ENCODE measurements at regions not wholly inside any gene's neighbourhood (a gene's known extent, or its start where the extent isn't known, plus 50 kb on each side); places are given as distances from the start of the nearest gene placed in this dataset.

DNA sequence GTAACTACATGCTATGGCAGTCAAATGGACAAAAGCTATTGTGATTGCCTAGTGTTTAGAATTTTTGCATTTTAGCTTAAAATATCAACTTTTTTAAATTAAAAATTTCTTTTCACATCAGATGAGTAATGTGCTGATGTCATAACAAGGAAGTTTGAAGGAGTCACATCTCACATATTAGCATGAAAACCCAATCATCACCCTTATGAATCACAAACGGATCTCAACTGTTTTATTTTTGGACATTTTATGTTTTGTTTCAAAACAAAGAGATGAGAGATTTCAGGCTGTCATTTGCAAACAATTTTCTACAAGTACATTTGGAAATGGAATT, 53.6 kb upstream of the TRERF1 start:
- Histone ChIP-seq H3K9ac (ENCODE audit: control insufficient read depth, insufficient read depth, low read length) (peak overlapping the region; percentile 26; the same call in 1 of the 2 replicates), H4K20me1 (ENCODE audit: control insufficient read depth, insufficient read depth) (no peaks in the 10 kb centered on the region), H3K4me3 (no peak overlapping the region), H3K9me3 (replicated peaks; ENCODE audit: control insufficient read depth, insufficient read depth, low read length) (no peaks in the 10 kb centered on the region; the same call in 2 of the 3 replicates), H3K4me1 (ENCODE audit: control insufficient read depth, insufficient read depth, low read length) (peaks cover 52% of the 10 kb centered on the region), H3K4me2 (ENCODE audit: control insufficient read depth, insufficient read depth) (peak overlapping the region; percentile 61), H3K27ac (ENCODE audit: control insufficient read depth, insufficient read depth) (peak overlapping the region; percentile 54), H3K79me2 (ENCODE audit: control insufficient read depth, insufficient read depth, low read length) (no peaks in the 10 kb centered on the region), H3K36me3 (ENCODE audit: control insufficient read depth in 2 of 2, insufficient read depth in 2 of 2, low read length in 1 of 2) (no peaks in the 10 kb centered on the region), H2AFZ (ENCODE audit: control insufficient read depth, low read depth, low read length) (no peak overlapping the region), H3K27me3 (replicated peaks in 1 of 2; ENCODE audit: control insufficient read depth in 2 of 2, insufficient read depth in 2 of 2, low read length in 1 of 2) (no peaks in the 10 kb centered on the region)
- ChIA-PET POLR2A (interaction anchor here (0.7 to 3.7 kb wide), 15 partner anchors 13 to 279 kb away, joined by 3 to 32 read pairs (median 5); partner anchors contain the start of gene TRERF1), CTCF (interaction anchor here (0.9 to 4.4 kb wide), 9 partner anchors 15 to 291 kb away, joined by 3 to 33 read pairs (median 14); no protein-coding TSS in a partner anchor), SMC1A (ENCODE audit: uncharacterized antibody, unreplicated experiment) (interaction anchor here (0.7 to 5.2 kb wide), 16 partner anchors 12 to 283 kb away, joined by 3 to 48 read pairs (median 8); partner anchors contain the start of genes TRERF1 and UBR2), RAD21 (ENCODE audit: unreplicated experiment) (interaction anchor here (0.9 to 5.0 kb wide), 15 partner anchors 15 to 878 kb away, joined by 3 to 55 read pairs (median 6); partner anchors contain the start of gene TRERF1)
- intact Hi-C loops (cut with micrococcal nuclease; ENCODE audit: unreplicated experiment) (loop anchor here (5.0 kb wide), 2 partner anchors 42 to 103 kb away; no protein-coding TSS in a partner anchor), in situ Hi-C loops (cut with MboI) (no loop called here)
- TF ChIP-seq, protein P1, sequence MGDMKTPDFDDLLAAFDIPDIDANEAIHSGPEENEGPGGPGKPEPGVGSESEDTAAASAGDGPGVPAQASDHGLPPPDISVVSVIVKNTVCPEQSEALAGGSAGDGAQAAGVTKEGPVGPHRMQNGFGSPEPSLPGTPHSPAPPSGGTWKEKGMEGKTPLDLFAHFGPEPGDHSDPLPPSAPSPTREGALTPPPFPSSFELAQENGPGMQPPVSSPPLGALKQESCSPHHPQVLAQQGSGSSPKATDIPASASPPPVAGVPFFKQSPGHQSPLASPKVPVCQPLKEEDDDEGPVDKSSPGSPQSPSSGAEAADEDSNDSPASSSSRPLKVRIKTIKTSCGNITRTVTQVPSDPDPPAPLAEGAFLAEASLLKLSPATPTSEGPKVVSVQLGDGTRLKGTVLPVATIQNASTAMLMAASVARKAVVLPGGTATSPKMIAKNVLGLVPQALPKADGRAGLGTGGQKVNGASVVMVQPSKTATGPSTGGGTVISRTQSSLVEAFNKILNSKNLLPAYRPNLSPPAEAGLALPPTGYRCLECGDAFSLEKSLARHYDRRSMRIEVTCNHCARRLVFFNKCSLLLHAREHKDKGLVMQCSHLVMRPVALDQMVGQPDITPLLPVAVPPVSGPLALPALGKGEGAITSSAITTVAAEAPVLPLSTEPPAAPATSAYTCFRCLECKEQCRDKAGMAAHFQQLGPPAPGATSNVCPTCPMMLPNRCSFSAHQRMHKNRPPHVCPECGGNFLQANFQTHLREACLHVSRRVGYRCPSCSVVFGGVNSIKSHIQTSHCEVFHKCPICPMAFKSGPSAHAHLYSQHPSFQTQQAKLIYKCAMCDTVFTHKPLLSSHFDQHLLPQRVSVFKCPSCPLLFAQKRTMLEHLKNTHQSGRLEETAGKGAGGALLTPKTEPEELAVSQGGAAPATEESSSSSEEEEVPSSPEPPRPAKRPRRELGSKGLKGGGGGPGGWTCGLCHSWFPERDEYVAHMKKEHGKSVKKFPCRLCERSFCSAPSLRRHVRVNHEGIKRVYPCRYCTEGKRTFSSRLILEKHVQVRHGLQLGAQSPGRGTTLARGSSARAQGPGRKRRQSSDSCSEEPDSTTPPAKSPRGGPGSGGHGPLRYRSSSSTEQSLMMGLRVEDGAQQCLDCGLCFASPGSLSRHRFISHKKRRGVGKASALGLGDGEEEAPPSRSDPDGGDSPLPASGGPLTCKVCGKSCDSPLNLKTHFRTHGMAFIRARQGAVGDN (IDR thresholded peaks at IDR 0.05) = 0 out of 2 replicates have a peak, but pooled peaks have one; percentile 17
- no peak for TF ChIP-seq IRF4 (IDR thresholded peaks at IDR 0.05; ENCODE audit: low read depth, low read length)
- TF ChIP-seq ASH2L (IDR thresholded peaks at IDR 0.05; ENCODE audit: borderline replicate concordance, low read depth) = no peak
- TF ChIP-seq MYB (IDR thresholded peaks at IDR 0.05; ENCODE audit: borderline replicate concordance, low read depth, low read length) = no peak
- 0 out of 2 replicates have a peak, but pooled peaks have one; percentile 49 for TF ChIP-seq MEF2A (IDR thresholded peaks at IDR 0.05; ENCODE audit: insufficient read depth, low read depth, low read length)
- no peak for TF ChIP-seq ESRRA (IDR thresholded peaks at IDR 0.05; ENCODE audit: low read length)
- TF ChIP-seq MTA2 (IDR thresholded peaks at IDR 0.05; ENCODE audit: low read depth) = 0 out of 2 replicates have a peak, but pooled peaks have one; percentile 17
- TF ChIP-seq RB1 (IDR thresholded peaks at IDR 0.05; ENCODE audit: borderline replicate concordance) = no peak
- no peak for TF ChIP-seq SIX5 (IDR thresholded peaks at IDR 0.05; ENCODE audit: low read depth, low read length, severe bottlenecking)
- no peak for TF ChIP-seq EED (IDR thresholded peaks at IDR 0.05; ENCODE audit: low read depth)
- TF ChIP-seq CREB1 (IDR thresholded peaks at IDR 0.05; ENCODE audit: low read depth) = peak; percentile 62; the same call in 1 of the 2 replicates
- 0 out of 2 replicates have a peak, but pooled peaks have one; percentile 17 for TF ChIP-seq GABPA (IDR thresholded peaks at IDR 0.05; ENCODE audit: low read depth)
- peak; percentile 63; the same call in 1 of the 2 replicates for TF ChIP-seq JUNB (IDR thresholded peaks at IDR 0.05)
- TF ChIP-seq ATF7 (IDR thresholded peaks at IDR 0.05; ENCODE audit: low read depth) = peak; percentile 79; the same call in 1 of the 2 replicates
- TF ChIP-seq CREM (IDR thresholded peaks at IDR 0.05; ENCODE audit: low read depth) = peak; percentile 33; the same call in 1 of the 2 replicates
- ATAC-seq (peak; percentile 36), DNase-seq (ENCODE audit: low read depth, low spot score) (no peak), FAIRE-seq (peak; percentile 64)
- TSS peak; percentile 99 for BruUV-seq (replicated peaks)
- WGBS (ENCODE audit: insufficient coverage, insufficient replicate concordance, low lambda C conversion rate, missing lambda C conversion rate) = 0% methylated on average over 1 of the region's 1 CpG

Data from GM12878 (cell line).